ENCODE measurements at regions not wholly inside any gene's neighbourhood (a gene's known extent, or its start where the extent isn't known, plus 50 kb on each side); places are given as distances from the start of the nearest gene placed in this dataset.

DNA sequence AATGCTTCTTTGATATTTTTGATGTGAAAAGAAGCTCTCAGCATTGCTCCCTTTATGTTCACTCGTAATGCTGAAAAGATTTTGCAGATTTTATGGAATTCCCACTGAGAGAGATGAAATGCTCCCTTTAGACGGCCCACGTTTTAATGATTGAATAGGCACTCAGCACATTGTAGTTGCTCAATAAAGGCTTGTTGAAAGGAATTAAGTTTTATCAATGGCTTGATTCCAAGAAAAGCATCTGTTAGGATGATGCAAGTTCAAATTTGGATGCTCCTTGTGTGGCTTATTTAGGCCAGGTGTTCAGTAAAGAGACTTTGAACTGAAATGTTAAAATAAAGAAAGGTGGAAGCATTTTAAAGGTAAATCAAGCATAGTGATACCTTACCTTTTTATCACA lies 725.1 kb downstream of the EPHA4 start:
- ChIA-PET CTCF (no interaction called here), POLR2A (no interaction called here)
- H3K4me3 ChIP-seq (ENCODE audit: low read depth, low read length): no peak overlapping the region
- H3K36me3 ChIP-seq (ENCODE audit: control insufficient read depth, insufficient read depth, low read length): no peaks in the 10 kb centered on the region
- H3K27me3 ChIP-seq (ENCODE audit: control insufficient read depth, insufficient read depth, low read length): no peaks in the 10 kb centered on the region
- TF ChIP-seq, protein P1, sequence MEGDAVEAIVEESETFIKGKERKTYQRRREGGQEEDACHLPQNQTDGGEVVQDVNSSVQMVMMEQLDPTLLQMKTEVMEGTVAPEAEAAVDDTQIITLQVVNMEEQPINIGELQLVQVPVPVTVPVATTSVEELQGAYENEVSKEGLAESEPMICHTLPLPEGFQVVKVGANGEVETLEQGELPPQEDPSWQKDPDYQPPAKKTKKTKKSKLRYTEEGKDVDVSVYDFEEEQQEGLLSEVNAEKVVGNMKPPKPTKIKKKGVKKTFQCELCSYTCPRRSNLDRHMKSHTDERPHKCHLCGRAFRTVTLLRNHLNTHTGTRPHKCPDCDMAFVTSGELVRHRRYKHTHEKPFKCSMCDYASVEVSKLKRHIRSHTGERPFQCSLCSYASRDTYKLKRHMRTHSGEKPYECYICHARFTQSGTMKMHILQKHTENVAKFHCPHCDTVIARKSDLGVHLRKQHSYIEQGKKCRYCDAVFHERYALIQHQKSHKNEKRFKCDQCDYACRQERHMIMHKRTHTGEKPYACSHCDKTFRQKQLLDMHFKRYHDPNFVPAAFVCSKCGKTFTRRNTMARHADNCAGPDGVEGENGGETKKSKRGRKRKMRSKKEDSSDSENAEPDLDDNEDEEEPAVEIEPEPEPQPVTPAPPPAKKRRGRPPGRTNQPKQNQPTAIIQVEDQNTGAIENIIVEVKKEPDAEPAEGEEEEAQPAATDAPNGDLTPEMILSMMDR (IDR thresholded peaks at IDR 0.05; ENCODE audit: insufficient read depth, low read depth, low read length): no peak
- DNase-seq (ENCODE audit: low read depth): no peak

GRCh38 chr2:220847589-220847988 lies 724.5 kb downstream of the EPHA4 start:
- TF ChIP-seq, protein P1 (IDR thresholded peaks at IDR 0.05; ENCODE audit: insufficient read depth, low read depth, low read length): no peak
- Histone ChIP-seq H3K36me3 (ENCODE audit: control insufficient read depth, insufficient read depth, low read length) (no peaks in the 10 kb centered on the region), H3K4me3 (ENCODE audit: low read depth, low read length) (no peak overlapping the region), H3K27me3 (ENCODE audit: control insufficient read depth, insufficient read depth, low read length) (no peaks in the 10 kb centered on the region)
- ChIA-PET CTCF (interaction anchor here (0.8 to 1.0 kb wide), 2 partner anchors 9 to 159 kb away, joined by 3 read pairs; no protein-coding TSS in a partner anchor), POLR2A (interaction anchor here (0.5 kb wide), 1 partner anchor 725 kb away, joined by 3 read pairs; no protein-coding TSS in a partner anchor)
- peak; percentile 90 for DNase-seq (ENCODE audit: low read depth)

DNA sequence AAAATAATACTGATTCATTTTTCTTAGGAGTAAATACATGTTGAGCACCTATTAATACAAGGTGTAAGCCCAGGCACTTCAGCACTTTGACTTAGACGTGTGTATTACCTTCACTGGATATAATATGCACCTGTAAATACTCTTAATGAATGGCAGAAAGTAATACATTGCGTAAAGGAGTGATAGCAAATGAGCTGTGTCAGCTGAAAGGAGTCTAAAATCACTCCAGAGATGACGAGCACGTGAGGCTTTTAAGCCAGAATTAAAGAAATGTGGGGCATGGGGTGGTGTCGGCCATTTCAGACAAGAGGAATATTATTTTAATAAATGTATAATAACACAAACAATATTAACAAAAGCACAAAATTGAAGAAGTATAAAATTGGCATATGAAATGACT lies 722.7 kb downstream of the EPHA4 start:
- no peaks in the 10 kb centered on the region for H3K27me3 ChIP-seq (ENCODE audit: control insufficient read depth, insufficient read depth, low read length)
- H3K36me3 ChIP-seq (ENCODE audit: control insufficient read depth, insufficient read depth, low read length): no peaks in the 10 kb centered on the region
- CTCF ChIA-PET: interaction anchor here (0.6 kb wide), 2 partner anchors 35 to 65 kb away, joined by 3 read pairs; no protein-coding TSS in a partner anchor
- no peak overlapping the region for H3K4me3 ChIP-seq (ENCODE audit: low read depth, low read length)
- POLR2A ChIA-PET: no interaction called here
- TF ChIP-seq, protein P1 (IDR thresholded peaks at IDR 0.05; ENCODE audit: insufficient read depth, low read depth, low read length): no peak
- DNase-seq (ENCODE audit: low read depth): no peak

- no peaks in the 10 kb centered on the region for H3K36me3 ChIP-seq (ENCODE audit: control insufficient read depth, insufficient read depth, low read length)
- POLR2A ChIA-PET: no interaction called here
- CTCF ChIA-PET: interaction anchor here (0.6 kb wide), 1 partner anchor 66 kb away, joined by 3 read pairs; no protein-coding TSS in a partner anchor
These were observed 722.0 kb downstream of the EPHA4 start for GRCh38 chr2:220850116-220850515.

GRCh38 chr2:220855296-220855695 lies 716.8 kb downstream of the EPHA4 start:
- Histone ChIP-seq H3K27me3 (ENCODE audit: control insufficient read depth, insufficient read depth, low read length) (no peaks in the 10 kb centered on the region), H3K36me3 (ENCODE audit: control insufficient read depth, insufficient read depth, low read length) (no peaks in the 10 kb centered on the region), H3K4me3 (ENCODE audit: low read depth, low read length) (no peak overlapping the region)
- no peak for DNase-seq (ENCODE audit: low read depth)
- TF ChIP-seq, protein P1 (IDR thresholded peaks at IDR 0.05; ENCODE audit: insufficient read depth, low read depth, low read length): no peak
- CTCF ChIA-PET: interaction anchor here (0.9 kb wide), 1 partner anchor 24 kb away, joined by 3 read pairs; no protein-coding TSS in a partner anchor
- POLR2A ChIA-PET: no interaction called here

More at GRCh38 chr2:220850116-220850515, 722.0 kb downstream of the EPHA4 start:
- no peak for DNase-seq (ENCODE audit: low read depth)
- Histone ChIP-seq H3K27me3 (ENCODE audit: control insufficient read depth, insufficient read depth, low read length) (no peaks in the 10 kb centered on the region), H3K4me3 (ENCODE audit: low read depth, low read length) (no peak overlapping the region)
- TF ChIP-seq, protein P1 (IDR thresholded peaks at IDR 0.05; ENCODE audit: insufficient read depth, low read depth, low read length): no peak
